ENCODE measurements at regions not wholly inside any gene's neighbourhood (a gene's known extent, or its start where the extent isn't known, plus 50 kb on each side); places are given as distances from the start of the nearest gene placed in this dataset.

GRCh38 chr19:30674656-30675055 is 302.5 kb downstream of the ZNF536 start:
- no peak for DNase-seq

DNA sequence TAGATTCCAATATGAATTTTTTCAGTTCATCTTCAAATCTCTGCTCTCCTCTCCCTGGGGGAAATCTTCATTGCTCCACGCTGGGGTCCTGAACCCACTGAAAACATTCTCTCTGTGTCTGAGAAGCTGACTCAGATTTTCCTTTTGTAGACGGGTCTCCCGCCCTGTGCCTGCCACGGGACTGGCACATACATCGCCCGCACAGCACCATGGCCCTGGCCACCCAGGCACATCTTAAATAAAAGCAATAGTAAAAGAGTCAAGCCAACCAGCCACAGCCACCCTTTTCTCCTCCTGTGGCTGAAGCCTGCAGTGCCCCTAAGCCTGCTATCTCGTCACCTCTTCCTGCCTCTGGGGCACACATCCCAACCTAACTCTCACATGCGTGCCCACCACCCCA is 301.2 kb downstream of the ZNF536 start:
- no peak for DNase-seq

DNA sequence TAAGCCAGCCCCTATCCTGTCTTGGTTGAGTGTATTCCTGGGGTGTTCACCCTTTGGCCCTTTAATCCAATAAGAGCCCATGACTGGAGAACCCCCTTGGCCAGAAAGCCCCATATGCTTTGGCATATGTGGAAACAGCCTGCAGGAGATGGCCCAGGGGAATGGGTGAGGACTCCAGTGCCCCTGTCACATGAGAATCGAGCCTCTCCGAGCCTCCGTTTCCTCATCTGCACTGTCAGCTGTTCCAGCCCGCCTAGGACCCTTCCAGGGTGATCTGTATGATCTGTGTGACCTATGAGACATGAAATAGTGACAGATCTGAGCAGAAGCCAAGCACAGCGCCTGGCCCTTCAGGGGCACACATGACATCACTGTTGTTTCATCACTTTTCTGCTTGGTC is 300.7 kb downstream of the ZNF536 start:
- DNase-seq = no peak

DNA sequence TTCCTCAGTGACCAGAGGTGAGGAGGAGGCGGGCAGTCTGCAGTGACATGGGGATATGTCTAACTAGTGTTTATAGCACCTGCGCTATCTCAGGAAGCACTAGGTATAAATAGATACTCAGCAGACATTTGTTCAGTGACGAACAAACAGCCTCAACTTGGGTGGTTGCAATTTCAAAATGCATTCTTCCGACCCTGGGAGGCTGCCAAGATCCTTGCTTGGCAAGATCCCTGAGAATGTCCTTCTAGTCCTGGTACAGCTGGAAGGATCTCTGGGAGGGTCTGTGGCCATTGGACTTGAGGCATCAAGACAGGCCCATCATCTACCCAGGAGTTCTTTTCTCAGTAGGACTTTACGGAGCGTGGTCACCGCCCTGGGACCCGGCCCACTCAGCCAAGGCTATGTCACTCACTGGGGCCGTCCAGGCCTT is 299.5 kb downstream of the ZNF536 start:
- no peak for DNase-seq

DNA sequence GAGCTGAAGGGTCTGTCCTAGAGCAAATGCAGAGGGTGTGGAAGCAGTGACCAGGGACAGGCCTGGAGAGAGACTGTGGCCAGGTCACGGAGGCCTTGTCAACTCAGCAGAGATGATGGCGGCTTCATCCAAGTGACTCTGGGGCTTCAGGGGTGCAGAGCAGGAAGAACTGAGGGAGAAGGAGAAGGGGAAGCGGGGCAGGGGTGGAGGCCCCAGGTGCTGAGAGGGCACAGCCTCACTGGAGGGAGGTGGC is 299.1 kb downstream of the ZNF536 start:
- no peak for DNase-seq

- no peak for DNase-seq
Observed at GRCh38 chr19:30670562-30671366, 298.6 kb downstream of the ZNF536 start.

DNA sequence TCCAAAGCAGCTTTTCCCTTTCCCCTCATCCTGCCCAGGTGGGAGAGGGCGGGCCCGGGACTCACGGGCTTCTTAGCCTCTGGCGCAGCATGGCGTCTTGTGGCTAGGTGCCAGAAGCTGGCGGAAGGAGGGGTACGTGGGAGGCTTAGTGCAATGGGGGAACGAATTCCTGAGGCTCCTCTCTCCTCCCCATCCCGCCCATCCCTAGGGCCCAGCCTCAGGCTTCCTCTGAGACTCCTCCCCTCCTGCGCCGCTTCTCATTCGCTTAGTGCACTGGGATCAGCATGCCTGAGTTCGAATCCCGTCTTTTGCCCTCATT is 297.8 kb downstream of the ZNF536 start:
- no peak for DNase-seq

DNA sequence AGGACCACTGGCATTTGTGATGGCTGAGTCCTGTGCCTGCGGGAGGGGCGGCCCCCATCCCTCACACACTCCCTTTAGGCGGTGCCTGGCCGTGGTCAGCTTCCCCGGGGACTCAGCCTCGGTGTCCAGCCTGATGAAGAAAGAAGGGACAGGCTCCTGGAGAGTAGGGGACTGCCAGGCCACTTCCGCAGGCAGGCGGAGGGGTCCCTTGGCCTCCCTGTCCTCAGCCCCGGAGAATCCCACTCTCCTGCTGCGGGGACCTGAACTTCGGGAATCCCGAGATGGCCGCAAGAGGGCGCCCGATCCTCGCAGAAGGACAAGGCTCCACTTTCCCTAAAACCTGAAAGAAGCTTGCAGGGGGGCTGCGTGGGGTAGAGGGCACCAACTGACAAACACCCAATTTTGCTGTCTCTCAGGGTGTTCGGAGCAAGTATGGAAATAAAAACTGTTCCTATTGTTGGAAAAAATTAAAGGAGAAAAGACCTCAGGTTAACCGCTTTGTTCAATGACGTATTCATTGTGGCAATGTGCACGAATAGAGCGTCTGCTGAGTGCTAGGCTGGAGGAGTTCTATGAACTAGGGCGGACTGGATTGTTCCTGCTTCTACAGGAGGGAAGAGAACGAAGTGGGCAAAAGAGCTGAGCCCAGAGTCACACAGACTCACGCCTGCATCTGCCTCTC is 297.3 kb downstream of the ZNF536 start:
- peak; percentile 45 for DNase-seq

- no peak for DNase-seq
Observed at GRCh38 chr19:30668521-30669155, 296.5 kb downstream of the ZNF536 start.

DNA sequence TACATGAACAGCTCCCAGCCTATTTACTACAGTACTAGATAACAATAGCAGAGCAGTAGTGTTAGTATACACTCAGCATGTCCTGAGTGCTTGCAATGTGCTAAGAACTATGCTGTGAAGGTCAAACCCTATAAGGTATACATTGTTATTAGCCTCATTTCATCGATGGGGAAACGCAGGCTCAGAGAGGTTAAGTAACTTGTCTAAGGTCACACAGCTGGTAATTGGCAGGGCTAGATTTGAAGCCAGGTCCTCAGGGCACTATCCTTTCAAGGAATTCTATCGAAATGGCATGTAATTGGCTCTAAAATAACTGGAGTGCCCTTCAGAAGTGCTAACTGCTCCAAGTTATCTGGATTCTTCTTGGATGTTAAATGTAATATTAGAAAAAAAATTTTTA is 295.6 kb downstream of the ZNF536 start:
- DNase-seq = no peak

- no peak for DNase-seq
Observed at GRCh38 chr19:30667227-30667626, 295.0 kb downstream of the ZNF536 start.

GRCh38 chr19:30666301-30666803 is 294.2 kb downstream of the ZNF536 start:
- DNase-seq = peak; percentile 37

DNA sequence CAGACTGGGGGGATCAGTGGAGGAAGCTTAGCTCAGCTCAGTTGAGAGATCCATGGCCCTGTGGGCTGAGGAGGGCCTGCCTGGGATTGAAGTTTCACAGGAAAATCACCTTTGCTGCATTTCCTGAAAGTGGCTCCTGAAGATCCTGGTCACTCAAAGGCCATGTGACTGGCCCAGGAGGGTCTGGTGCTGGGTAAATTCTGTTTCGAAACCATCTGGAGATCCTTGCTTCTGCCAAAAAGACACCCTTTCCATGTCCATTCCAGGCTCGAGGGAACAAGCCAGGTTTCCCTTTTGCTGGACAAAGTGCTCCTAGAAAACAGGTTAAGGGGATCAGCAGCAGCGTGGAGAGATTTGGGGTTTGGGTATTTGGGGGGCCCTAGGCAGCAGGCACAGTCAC is 293.3 kb downstream of the ZNF536 start:
- DNase-seq = no peak

- DNase-seq = no peak
Observed at GRCh38 chr19:30663611-30664174, 291.5 kb downstream of the ZNF536 start.

DNA sequence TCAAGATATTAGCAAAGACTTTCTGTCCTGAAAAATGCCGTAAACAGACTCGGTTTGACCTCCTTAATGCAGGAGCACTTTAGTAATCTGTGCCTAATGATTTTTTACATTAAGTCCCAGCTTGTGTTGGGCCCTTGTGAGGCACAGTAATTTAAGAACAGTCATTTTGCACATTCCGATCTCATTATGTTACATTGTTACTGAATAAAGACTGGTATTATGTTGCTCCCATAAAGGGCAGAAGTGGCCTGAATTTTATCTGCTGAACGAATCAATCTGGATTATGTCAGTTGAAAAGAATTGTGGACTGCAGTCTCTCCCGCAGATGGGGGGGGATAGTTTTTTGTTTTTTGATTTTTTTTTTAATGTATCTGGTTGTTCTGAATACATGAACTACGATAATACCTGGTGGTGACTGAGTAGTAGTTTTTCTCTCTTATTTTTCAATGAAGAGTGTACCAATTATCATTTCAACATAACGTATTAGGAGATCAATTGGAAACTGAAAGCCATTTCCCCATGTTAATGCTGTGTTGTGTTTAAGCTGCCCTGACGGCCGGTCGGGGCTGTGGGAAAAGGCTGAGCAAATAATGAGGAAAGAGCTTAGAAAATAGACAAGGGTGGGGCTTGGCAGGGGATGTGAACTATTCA is 290.2 kb downstream of the ZNF536 start:
- no peak for DNase-seq

DNA sequence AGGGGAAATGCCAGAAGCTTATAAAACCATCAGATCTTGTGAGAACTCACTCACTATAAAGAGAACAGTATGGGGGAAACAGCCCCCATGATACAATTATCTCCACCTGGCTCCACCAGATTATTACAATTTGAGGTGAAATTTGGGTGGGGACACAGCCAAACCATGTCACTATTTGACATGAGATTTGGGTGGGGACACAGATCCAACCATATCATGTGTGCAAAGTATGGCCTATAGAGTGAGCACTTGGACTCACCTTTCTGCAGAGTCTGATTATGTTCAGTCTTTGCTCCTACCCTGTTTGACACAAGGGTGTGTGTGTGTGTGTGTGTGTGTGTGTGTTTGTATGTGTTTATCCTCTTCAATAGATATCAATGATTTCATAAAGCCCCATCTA is 287.5 kb downstream of the ZNF536 start:
- no peak for DNase-seq

GRCh38 chr19:30656520-30657100 is 284.4 kb downstream of the ZNF536 start:
- DNase-seq = no peak

- DNase-seq = no peak
Observed at GRCh38 chr19:30653646-30654386, 281.6 kb downstream of the ZNF536 start.

GRCh38 chr19:30652751-30653150 is 280.6 kb downstream of the ZNF536 start:
- DNase-seq = no peak

- DNase-seq = no peak
Observed at GRCh38 chr19:30651691-30652090, 279.5 kb downstream of the ZNF536 start.

GRCh38 chr19:30651066-30651465 is 278.9 kb downstream of the ZNF536 start:
- DNase-seq = no peak

DNA sequence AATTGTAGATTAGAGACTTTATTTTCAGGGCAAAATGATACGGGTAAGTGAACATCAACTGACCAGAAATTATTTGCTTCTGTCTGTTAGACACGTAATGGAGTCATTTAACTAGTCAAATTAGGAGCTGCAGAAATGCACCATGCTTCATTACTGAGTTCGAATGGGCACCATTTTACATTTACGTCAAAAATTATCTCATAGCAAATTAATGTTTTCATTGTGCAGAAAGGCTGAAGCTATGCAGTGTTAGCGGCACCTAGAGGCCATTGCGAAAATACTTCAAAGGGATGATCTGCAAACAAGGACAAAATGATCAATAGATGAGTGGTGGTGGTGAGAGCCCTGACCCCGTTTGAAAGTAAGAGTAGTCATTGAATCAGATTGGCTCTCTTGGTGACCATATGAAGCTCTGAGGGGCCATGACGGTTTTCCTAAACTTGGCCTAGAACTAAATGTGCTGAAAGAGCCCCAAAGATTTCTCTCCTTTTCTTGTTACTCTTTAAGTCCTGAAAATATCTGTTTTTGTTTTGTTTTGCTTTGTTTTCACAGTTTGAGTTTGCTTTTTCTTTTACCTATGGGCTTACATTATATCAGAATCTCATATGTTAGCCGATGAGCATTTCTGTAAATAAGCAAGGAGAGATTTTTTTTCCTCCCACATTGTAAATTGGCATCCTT is 277.9 kb downstream of the ZNF536 start:
- DNase-seq = no peak

Data from activated naive CD4-positive, alpha-beta T cell treated with anti-CD3 and anti-CD28 coated beads, Interleukin-2, amount 50 U/mL, for 16 hours (primary cell).